Cerebellar cortex (tissue), 1 donor: ENCODE measurements at regions not wholly inside any gene's neighbourhood (a gene's known extent, or its start where the extent isn't known, plus 50 kb on each side); places are given as distances from the start of the nearest gene placed in this dataset.

Experiments
- DNase-seq: peaks from one replicate; pipeline ENCODE4 v3.0.0-alpha.2; 2015; ENCODE audit warnings: low spot score

DNA sequence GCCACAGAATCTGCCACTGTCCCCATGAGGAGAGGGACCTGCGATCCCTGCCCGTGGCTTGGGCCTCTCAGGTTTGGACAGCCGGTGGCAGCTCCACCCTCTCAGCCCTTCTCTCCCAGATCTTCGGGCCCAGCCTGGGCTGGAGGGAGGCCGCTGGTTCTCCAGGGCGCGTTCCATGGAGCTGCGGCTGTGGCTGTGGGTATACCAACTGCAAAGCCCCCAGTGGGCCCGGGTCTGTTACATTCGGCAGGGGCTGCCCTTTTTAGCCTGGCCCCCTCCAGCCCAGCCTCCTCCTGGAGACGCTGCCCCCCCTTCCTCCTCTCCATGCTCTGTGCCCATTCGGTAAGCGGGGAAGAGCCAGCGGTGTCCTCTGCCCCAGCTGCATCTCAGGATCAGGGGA, 64.7 kb upstream of the ZNF469 start:
- no peak for DNase-seq

DNA sequence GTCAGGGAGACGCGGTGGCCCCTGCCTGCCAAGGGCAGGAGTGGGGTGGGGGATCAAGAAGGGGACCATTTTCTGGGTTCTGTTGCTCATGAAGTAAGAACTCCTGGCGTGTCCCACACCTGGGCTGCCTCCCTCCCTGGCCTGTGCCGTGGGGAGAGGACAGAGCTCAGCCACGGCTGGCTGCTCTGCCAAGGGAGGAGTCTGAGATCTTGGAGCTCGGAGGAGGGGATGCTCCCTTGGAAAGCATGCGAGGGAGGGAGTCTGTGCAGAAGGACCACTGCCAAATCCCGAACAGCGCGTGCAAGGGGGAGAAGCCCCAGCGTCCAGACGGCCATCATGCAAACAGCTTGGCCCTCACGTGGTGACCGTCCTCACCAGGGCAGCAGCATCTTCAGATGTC, 64.2 kb upstream of the ZNF469 start:
- DNase-seq, result no peak

DNA sequence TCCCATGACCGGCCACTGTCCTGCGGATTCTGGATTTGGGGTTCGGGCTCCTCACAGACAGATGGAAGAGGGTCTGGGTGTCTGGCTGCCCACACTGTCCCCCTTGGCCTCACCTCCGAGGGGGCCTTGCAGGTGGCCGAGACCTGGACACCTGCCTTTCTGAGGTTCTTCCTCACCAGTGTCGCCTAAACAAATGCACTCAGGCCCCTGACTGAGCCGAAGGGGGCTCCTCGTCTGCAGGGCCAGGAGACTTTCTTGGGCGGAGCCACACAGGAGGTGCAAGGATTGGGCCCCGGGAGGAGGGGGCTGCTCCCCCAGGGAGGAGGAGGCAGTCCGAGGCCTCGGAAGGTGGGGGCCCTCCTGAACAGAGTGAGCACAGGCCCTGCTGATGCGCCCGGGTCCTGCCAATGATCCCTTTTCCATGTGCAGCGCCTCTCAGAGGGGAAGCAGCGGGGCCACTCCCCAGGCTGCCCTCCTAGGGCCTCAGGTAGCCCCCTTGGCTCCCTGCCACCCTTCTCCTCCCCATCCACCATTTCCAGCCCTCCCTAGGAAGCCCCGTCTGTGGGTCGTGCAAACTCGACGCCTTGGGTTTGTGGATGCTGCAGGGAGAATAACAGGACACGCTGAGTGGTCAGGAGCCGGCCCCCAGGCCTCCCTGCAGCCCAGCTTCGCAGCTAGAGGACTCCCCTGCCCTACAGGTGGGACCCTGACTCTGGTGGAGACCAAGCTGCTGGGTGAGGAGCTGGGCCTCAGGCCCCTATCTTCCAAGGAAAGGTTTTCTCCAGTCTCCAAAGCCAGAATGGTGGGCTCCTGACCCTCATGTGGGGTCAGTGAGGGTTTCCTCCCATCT, 63.4 kb upstream of the ZNF469 start:
- DNase-seq, result no peak

DNA sequence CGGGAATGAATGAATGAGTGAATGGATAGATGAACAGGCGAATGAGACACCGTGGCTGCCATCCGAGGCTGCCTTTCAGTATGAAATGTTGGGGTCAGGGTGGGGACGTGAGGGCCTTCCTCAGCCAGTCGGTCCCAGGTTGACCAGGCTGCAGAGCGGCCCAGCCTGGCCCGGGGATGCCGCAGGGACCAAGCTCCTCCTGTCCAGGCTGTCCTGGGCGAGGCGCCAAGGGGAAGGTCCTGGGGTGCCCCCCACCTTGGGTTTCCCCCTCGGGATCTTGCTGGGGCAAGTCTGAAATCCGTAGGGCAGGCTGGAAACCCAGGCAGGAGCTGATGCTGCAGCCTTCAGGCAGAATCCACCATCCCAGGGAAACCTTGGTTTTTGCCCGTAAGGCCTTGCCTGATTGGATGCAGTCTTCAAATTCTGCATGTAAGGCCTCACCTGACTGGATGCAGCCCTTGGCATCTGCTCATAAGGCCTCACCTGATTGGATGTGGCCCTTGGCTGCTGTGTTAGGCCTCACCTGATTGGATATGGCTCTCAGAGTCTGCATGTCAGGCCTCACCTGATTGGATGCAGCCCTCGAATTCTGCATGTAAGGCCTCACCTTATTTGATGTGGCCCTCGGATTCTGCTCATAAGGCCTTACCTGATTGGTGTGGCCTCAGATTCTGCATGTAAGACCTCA, 61.7 kb upstream of the ZNF469 start:
- no peak for DNase-seq

DNA sequence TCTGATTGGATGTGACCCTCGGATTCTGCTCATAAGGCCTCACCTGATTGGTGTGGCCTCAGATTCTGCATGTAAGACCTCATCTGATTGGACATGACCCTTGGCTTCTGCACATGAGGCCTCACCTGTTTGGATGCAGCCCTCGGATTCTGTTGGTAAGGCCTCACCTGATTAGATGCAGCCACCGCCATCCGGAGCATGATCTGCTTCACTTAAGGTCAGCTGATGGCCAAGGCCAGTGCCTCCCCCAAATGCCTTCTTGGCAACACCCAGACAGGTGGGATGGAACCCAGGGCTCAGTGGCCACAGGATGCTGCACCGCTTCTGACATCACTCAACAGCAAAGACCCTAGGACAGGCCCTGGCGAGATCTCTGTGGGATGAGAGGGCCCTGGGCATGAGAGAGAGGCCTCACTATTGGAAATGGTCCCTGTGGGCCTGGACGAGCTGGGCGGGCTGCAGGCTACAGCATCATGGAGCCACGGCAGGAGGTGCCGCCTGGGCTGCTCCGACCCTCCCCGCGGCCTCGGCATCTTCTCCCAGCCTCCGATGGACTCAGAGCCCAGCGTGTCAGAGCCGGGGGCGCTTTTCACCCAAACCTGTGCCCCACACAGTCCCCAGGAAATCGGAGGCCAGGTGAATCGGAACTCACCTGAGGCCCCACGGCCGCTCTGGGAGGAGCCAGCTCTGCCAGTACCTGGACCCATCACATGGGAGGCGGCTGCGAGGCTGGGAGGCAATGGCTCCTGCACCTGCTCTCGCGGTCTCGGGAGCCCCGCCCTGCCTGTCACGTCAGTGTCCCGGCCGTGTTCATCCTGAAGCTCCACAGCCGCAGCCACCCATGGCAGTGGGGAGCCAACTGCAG, 60.9 kb upstream of the ZNF469 start:
- DNase-seq, result no peak

DNA sequence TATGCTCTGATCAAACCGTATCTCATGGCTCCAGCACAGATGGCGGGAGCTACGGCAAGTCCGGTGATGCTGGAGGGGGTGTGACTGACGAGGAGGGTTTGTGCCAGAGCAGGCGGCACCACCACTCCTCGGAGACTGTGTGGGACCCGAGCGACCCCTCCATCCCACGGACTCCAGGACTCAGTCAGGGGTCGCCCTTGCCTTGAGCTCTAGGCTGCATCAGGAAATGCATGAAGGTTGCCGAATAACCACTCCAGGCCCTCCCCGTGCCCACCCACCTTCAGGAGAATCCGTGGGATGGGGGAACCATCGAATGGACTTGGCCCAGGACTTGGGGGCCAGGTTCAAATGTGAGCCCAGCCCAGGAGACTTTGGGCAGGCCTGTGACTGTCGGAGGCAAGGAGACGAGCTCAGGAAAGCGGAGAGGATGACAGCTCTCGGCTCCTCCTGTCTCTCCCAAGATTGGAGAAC, 60.2 kb upstream of the ZNF469 start:
- no peak for DNase-seq

DNA sequence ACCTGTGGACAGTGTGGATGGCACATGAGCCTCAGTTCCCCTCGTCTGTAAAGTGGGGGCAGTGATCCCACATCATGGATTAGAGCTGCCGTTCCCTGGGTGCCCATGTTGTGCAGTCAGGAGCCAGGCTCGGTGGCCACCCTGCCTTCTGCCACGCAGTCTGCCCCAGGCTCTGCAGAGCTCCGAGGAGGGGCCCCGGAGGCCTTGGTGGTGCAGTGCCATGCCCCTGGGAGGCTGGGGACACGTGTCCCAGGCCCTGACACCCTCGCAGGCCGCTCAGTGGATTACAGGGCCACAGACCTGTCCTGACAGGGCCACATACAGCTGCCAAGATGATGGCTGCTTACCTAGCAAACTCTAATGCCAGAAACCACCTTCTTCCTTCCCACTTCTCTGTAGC, 59.7 kb upstream of the ZNF469 start:
- no peak for DNase-seq

DNA sequence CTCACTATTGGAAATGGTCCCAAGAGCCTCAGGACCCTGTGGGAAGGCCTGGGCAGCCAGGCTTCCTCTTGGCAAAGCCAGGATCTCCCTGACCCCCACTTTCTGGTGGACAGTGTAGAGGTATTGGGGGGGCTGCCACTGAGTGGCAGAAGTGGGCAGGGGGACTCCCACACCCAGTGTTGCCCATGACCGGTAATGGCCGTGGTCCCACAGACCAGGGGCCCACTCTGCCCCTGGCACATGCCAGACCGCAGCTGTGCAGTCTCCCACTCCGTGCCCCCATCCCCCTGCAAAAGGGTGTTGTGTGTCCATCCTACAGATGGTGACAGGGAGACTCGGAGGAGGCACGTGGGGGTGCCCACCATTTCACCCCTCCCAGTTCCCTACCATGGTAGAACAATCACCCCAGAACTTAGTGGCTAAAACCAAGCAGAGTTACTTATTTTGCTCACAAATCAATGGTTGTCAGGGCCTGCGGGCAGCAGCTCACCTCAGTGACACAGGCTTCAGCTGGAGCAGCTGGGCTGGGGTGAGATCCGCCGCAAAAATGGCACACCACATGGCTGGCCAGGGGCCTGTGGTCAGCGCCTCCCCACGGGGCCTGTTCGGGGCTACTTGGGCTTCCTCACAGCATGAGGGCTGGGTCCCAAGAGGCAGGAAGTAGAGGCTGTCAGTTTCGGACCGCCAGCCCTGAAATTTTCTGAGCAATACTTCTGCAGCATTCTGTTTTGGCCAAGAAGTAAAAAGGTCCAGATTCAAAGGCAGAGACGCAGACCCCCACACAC, 59.0 kb upstream of the ZNF469 start:
- DNase-seq, result no peak

DNA sequence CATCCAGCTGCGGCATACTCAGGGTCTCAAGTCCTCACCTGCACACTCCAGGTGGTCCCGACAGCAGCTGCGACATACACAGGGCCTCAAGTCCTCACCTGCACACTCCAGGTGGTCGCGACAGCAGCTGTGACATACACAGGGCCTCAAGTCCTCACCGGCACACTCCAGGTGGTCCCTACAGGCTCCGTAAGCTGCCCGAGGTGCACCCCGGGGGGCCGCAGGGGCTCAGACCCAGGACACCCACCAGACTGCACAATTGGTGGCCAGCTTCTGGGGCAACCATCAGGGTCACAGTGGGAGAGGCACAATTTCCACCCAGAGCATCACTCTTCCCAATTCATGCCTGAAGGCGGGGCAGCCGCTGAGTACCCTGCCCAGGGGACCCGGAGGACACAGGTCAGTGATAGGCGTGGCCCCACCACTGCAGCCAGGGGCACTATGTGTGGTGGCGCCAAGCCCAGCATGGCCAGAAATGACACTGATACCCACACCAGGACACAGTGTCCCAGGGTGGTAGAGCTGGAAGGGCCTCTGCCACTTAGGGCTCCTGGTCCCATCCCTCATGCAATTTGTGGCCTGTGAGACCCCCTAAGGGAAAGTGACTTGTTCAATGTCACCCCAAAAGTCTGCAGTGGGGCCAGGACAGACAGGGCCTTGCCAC, 57.5 kb upstream of the ZNF469 start:
- DNase-seq, result no peak

DNA sequence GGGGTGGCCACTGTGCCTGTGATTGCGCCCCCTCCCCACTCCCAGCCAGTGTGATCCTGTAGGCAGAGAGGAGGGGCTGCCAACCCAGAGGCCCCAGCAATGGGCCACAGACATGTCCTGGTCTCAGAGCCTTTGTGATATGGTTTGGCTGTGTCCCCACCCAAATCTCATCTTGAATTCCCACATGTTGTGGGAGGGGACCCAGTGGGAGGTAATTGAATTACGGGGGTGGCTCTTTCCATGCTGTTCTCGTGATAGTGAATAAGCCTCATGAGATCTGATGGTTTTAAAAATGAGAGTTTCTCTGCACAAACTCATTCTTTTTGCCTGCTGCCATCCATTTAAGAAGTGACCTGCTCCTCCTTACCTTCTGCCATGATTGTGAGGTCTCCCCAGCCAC, 56.8 kb upstream of the ZNF469 start:
- DNase-seq, result no peak

- no peak for DNase-seq
These were observed 55.9 kb upstream of the ZNF469 start for GRCh38 chr16:88326611-88327485.

DNA sequence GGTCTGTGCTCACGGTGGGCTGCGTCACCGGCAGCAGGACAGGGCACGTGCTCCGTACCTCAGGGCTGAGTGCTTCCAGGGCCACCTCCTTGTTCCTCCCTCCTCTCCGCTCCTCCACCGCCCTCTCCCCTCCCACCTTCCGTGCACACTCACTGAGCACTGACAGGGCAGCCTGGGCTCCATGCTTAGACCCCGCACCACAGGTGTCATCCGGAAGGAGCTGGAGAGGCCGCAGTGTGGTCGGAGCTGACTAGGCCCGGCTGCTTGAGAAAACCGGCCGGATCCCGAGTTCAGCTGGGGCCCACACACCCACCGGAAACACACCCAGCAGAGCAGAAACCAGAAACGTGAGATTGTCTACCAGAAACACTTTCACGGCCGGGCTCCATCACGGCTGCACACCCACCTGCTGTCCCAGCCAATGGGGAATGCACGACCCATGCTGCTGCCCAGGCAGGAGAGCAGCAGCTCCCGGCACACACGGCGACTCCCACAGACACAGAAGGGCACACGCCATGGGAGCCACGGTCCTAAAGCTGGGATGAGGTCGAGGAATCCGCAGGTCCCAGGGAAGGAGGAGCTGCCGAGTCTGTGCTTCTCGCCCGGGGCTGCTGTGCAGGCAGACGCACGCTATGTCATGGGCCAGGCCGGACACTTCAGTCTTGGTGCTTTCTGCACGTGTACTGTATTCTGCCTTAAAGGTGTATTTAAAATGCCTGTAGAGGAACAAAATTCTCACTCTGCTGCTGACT, 55.0 kb upstream of the ZNF469 start:
- no peak for DNase-seq

- DNase-seq, result no peak
These were observed 54.3 kb upstream of the ZNF469 start for GRCh38 chr16:88328313-88328980.

GRCh38 chr16:88329726-88330700, 52.7 kb upstream of the ZNF469 start:
- DNase-seq, result no peak

DNA sequence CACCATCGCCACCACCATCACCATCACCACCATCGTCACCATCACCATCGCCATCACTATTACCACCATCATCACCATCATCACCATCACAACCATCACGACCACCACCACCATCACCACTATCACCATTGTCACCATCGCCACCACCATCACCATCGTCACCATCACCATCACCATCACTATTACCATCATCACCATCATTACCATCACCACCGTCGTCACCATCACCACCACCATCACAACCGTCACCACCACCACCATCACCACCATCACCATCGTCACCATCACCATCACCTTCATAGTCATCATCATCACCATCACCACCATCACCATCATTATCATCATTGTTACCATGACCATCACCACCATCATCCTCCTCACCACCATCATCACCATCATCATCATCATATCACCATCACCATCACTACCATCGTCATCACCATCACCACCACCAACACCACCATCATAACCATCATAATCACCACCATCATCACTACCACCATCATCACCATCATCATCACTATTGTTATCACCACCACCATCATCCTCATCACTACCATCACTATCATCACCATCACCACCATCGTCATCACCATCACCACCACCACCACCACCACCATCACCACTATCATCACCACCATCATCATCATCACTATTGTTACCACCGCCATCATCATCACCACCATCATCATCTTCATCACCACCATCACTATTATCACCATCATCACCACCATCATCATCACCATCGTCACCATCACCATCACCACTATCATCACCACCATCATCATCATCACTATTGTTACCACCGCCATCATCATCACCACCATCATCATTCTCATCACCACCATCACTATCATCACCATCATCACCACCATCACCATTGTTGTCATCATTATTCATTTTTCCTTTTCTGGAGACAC, 51.5 kb upstream of the ZNF469 start:
- no peak for DNase-seq
